ENCODE measurements at regions not wholly inside any gene's neighbourhood (a gene's known extent, or its start where the extent isn't known, plus 50 kb on each side); places are given as distances from the start of the nearest gene placed in this dataset.
"Not testable (repeated sequence)": the region's sequence is repeated elsewhere in the genome, so short reads cannot be mapped to it uniquely, and the experiment has no call there.

- DNase-seq (ENCODE audit: low spot score) (no peak), FAIRE-seq (no peak)
Measured at GRCh38 chr17:72467841-72468653, 347.2 kb downstream of the SOX9 start.

GRCh38 chr17:72468841-72469240, 348.0 kb downstream of the SOX9 start:
- DNase-seq (ENCODE audit: low spot score) (no peak), FAIRE-seq (no peak)

GRCh38 chr17:72470121-72470705, 349.4 kb downstream of the SOX9 start:
- DNase-seq (ENCODE audit: low spot score) (no peak), FAIRE-seq (no peak)

GRCh38 chr17:72470734-72471133, 349.9 kb downstream of the SOX9 start:
- FAIRE-seq (no peak), DNase-seq (ENCODE audit: low spot score) (no peak)

GRCh38 chr17:72471296-72471695, 350.5 kb downstream of the SOX9 start:
- FAIRE-seq, result peak; percentile 84
- DNase-seq (ENCODE audit: low spot score), result peak; percentile 56

- DNase-seq (ENCODE audit: low spot score) (no peak), FAIRE-seq (no peak)
Measured at GRCh38 chr17:72472106-72472505, 351.3 kb downstream of the SOX9 start.

- FAIRE-seq, result not testable (repeated sequence)
Measured at GRCh38 chr17:72472853-72473390, 352.1 kb downstream of the SOX9 start.

GRCh38 chr17:72474243-72474642, 353.4 kb downstream of the SOX9 start:
- DNase-seq (ENCODE audit: low spot score) (no peak), FAIRE-seq (no peak)

More at GRCh38 chr17:72472853-72473390, 352.1 kb downstream of the SOX9 start:
- not testable (repeated sequence) for DNase-seq (ENCODE audit: low spot score)

GRCh38 chr17:72474719-72475477, 354.1 kb downstream of the SOX9 start:
- DNase-seq (ENCODE audit: low spot score) (no peak), FAIRE-seq (no peak)

- no peak for FAIRE-seq
- DNase-seq (ENCODE audit: low spot score), result no peak
Measured at GRCh38 chr17:72476134-72476533, 355.3 kb downstream of the SOX9 start.

GRCh38 chr17:72476575-72476986, 355.8 kb downstream of the SOX9 start:
- DNase-seq (ENCODE audit: low spot score), result no peak

GRCh38 chr17:72477491-72477890, 356.7 kb downstream of the SOX9 start:
- DNase-seq (ENCODE audit: low spot score), result no peak
- no peak for FAIRE-seq

More at GRCh38 chr17:72476575-72476986, 355.8 kb downstream of the SOX9 start:
- no peak for FAIRE-seq

- FAIRE-seq, result no peak
- DNase-seq (ENCODE audit: low spot score), result no peak
Measured at GRCh38 chr17:72479113-72479512, 358.3 kb downstream of the SOX9 start.

GRCh38 chr17:72481572-72481971, 360.8 kb downstream of the SOX9 start:
- FAIRE-seq (no peak), DNase-seq (ENCODE audit: low spot score) (no peak)

- DNase-seq (ENCODE audit: low spot score) (no peak), FAIRE-seq (no peak)
Measured at GRCh38 chr17:72485596-72485995, 364.8 kb downstream of the SOX9 start.

- no peak for FAIRE-seq
- no peak for DNase-seq (ENCODE audit: low spot score)
Measured at GRCh38 chr17:72486806-72487205, 366.0 kb downstream of the SOX9 start.

GRCh38 chr17:72487731-72488494, 367.1 kb downstream of the SOX9 start:
- FAIRE-seq, result no peak

GRCh38 chr17:72488555-72489271, 367.9 kb downstream of the SOX9 start:
- no peak for FAIRE-seq
- DNase-seq (ENCODE audit: low spot score), result no peak

More at GRCh38 chr17:72487731-72488494, 367.1 kb downstream of the SOX9 start:
- no peak for DNase-seq (ENCODE audit: low spot score)

GRCh38 chr17:72489272-72489641, 368.4 kb downstream of the SOX9 start:
- FAIRE-seq, result no peak
- no peak for DNase-seq (ENCODE audit: low spot score)

- no peak for DNase-seq (ENCODE audit: low spot score)
- no peak for FAIRE-seq
Measured at GRCh38 chr17:72491102-72491501, 370.3 kb downstream of the SOX9 start.
